GM18508 (cell line): ENCODE measurements at regions not wholly inside any gene's neighbourhood (a gene's known extent, or its start where the extent isn't known, plus 50 kb on each side); places are given as distances from the start of the nearest gene placed in this dataset.

Experiments used
- ATAC-seq: cut with Tn5 transposase; IDR thresholded peaks from one replicate; pipeline ENCODE4 v1.9.1; 2021; ENCODE audit warnings: moderate number of reproducible peaks; ENCODE audit not compliant: insufficient read depth, unreplicated experiment

DNA sequence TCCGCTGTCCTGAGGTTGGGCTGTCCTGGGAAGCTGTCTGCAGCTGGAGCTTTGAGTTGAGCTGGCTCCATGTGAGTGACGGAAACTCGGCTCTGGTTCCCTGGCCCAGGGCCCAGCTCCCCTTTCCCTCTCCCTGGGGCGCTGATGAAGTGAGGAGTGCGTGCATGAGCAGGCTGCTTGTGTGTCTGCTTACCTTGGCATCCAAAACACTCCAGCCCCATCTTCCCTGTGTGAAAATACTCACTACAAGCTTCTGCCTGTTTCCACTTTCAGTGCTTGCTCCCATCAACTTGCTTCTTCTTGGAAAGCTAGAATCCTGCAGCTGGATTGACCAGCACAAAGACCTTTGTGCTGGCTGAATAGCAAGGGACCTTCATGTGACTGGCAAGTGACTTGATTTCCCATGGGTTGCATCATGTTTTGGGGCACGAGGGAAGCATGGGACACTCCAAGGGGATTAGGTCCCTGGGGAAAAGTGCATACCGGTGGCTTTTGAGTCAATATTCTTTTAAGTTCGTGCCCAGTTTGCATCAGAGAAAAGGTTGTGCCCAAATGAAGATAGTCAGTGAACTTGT lies 198.1 kb downstream of the GADD45G start:
- ATAC-seq, result no peak

DNA sequence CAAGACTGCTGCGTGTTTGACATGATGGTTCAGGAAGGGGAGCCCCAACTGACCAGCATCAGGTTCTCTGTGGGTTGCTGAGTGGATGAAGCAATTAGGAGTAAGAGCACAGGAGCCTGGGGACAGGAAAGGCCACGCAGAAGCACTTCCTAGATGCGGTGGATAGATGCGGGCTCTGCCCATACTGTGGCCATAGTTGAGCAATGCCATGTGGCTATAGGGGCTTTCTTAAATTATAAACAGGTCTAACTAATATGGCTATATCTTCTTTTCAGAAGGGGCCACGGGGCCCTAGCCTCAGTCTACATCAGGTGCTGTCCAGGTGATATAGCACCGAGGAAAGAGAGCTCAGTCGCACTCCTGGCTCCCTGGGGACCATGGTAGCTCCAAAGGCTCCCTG lies 198.6 kb downstream of the GADD45G start:
- no peak for ATAC-seq

DNA sequence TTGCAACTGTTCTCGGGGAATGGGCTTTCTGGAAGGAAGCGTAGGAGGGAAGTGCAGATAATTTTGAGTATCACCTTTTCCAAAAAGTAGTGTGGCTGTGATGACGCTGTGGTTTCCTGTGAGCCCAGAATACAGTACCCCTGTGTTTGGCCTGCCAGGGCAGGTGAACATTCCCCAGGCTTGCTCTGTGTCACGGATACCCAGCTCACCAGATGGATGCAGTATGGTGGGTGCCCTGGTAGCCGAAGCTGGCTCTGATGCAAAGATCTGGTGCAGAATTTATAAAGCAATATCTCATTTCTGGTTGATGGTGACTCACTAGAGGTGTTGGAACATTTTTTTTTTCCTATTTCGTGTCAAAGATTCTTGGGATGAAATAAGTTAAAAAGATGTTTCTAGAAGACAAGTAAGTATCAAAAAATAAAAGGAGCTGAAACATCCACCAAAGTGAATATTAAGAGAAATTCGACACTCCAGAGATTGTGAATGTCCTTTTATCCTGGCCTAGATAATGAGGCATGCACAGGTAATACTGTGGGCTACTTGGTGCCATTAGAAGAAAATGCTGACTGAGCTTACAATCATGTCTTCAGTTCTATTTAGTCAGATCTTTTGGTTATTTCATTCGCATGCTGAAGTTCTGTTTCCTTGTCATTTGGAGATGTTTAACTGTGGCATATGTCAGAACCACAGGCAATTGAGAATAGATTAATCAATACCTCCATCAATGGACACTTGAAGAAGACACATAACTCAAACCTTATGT lies 200.1 kb downstream of the GADD45G start:
- ATAC-seq, result no peak

DNA sequence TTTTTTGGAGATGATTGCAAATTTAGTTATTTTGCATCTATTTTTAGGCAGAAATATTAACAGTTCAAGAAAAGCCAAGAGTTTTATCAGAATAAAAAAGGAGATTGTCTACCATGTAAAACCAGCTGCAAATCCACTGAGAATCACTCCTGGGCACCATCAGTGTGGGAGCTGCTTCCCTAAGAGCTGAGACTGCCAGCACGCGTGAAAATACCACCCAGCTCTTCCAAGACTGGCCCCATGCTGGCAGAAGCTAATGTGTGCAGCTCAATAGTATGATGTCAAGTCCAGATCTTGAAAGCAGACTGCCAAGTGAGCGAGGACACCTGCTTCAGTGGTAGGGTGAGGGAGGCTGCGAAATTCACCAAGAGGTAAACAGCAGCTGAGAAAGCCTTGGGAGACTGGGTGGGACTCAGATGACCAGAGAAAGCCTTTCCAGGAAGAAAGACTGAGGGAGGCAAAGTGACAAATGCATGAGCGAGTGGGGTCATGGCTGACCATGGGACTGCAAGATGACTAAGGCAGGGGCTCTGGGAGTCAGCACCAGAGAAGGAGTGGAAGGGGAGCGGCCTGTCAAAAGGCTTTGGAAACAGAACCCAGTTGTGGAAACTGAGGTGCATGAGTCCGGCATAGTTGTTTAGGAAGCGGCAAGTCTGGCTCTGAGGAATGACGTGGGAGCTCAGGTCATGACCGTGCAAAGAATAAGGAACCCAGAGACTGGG lies 200.9 kb downstream of the GADD45G start:
- no peak for ATAC-seq

DNA sequence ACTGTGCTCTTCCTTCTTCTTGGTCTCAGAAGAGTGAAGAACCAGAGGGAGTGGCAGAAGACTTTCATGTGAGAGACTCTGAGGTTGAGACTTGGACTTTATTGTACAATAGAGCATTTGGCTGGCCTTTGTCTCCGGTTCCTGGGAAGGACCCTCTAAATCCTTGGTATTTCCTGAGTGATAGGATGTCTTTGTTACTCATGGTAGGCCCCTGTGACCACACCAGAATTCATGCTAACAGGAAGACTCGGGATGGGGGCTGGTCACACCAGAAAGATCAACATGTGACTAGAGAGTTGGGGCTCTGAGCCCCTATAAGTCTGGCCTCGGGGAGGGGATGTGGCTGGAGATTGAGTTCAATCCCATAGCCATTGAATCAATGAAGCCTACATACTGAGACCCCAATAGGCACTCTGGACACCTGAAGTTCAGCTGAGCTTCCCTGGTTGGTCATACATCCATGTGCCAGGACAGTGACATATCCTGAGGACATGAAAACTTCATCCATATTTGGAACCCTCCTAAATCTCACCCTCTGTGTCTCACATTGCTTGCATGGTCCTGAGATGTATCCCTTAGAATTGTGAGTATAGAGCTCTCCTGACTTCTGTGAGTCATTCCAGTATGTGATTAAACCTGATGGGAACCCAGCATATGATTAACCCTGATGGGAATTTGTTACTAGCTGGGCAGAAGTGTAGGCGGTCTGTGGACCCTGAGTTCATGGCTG lies 201.7 kb downstream of the GADD45G start:
- ATAC-seq, result no peak

DNA sequence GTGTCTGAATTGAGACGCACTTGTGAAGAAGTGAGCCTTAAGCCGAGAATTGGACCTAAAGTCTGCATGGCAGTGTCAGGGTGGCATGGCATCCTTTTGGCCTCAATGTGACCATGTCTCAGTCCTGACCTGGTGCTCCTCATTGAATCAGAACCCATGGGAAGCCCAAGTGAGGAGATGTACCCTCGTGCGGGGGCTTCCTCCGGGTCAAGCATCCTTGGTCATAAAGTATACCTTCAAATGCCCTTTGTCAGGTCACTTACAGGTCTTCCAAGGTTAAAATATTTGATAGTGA lies 202.2 kb downstream of the GADD45G start:
- ATAC-seq, result no peak

DNA sequence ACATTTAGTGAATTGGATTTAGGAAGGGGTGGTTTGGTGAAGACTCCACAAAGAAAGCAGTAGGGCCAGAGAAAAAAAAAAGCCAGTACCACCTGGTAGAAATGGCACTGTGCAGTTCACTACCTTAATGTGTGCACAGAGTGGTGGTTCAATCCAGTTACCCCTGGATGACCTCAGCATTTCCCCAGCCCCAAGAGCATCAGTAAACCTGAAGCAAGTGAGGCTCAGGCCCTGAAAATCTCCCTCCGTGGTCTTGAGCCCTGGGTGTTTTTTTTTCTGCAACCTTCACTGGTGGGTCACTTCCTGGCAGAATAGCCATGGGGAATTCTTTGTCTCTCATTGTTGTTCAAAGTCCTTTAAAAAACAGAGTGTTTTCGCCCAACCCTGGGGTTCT lies 202.9 kb downstream of the GADD45G start:
- no peak for ATAC-seq

DNA sequence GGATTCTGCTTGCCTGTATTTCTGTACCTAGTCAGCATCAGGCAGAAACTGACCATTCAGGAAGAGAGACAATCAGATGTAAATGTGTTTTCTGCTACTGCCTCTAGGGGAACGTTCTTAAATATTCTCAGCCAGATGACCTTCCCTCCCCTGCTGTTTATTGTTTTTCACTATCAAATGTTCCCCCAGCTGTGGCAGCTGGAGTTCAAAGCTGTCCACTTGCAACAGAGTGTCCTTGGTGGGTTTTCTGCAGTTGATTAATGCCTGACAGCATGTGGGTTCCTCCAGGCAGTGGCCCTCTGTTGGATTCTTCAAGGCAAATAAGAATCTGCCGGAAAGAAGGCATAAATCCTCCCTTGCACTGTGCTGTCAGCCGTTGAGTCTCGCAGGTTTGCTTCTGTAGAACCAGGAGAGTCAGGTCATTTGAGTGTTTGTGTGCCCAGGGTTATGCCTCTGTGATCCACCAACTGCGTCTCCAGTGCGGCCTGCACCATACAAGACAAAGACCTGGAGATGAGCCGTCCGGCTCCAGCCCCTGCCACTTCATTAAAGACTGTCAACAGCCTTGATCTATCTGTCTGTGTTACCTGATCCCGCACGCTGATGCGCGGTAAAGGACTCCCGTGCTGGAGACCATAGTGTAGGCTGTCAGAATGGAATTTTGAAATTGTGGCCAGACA lies 203.4 kb downstream of the GADD45G start:
- no peak for ATAC-seq

DNA sequence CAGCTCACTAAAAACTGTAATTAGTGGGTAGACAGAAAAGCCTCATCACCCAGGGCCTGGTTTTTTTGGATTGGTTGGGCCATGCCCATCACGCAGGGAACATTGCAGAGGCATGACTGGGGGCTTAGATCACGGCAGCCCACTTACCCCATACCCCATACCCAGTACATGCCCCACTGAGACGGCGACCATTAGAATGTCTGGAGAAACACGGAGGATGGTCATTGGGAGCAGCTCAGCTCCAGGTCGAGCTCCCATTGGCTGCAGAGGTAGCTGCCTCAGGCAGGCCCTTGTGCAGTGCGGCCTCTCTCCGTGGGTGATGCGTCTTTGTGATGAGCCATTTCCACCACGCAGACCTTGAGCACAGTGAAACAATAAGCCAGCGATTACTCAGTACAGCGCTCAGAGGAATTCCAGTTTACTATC lies 204.0 kb downstream of the GADD45G start:
- ATAC-seq, result no peak

DNA sequence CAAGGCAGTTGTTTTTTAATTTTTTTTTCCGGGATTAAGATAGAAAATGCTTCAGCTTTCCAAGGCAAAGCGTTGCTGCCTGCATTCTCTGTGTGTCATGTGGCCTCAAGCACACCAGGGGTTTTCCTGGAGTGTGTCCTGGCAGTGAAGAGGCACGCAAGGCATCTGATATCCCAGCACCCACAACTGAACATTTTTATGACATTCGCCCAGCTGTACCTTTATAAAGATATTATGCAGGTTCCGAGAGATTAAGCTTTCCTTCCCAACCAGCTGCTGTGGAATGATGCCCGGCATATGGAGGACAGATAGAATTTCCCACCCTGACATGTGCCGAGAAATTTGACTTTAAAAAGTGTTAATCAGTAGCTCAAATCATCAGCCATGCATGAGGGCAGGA lies 205.6 kb downstream of the GADD45G start:
- no peak for ATAC-seq

DNA sequence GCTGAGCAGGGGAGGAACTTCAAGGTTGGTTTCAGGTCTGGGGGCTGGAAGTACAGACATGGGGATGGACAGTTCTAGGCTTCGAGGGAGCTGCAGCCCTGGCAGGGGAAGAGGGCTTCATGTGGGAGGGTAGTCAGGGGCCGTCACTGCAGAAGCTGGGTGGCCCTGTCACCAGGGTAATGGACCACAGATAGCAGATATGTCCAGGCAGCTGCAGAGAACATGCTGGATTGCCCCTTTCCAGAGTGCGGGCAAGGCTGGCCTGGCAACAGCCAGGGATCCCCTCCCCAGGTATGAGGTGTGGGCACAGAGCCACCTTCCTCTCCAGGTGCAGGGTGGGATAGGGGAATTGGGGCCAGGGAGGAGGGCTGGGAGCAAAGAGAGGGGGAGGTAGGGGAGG lies 206.5 kb downstream of the GADD45G start:
- no peak for ATAC-seq

DNA sequence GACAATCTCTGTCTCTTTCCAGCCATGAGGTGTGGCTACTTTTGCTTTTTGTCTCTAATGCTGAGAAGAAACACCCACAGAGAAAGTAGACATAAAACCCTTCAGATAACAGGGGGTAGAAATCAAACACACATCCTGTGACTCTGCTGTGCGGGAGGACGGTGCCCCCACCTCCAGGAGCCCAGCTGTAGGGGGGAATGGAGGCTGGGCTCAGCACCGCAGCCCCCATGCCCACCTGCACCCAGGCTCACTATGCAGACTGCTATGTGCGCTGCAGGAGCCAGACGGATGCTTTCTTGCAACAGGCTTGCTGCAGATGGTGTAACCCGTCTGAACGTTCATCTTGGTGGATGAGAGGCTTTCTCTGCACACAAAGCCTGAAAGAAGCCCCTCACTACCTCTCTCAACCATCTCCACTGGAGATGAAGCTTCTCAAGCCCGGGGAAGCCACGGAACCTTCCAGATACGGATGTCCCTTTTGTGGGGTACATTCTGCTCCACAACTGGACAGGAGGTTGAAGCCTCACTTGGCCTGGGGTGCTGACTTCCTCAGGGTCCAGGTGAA lies 207.2 kb downstream of the GADD45G start:
- ATAC-seq, result no peak

DNA sequence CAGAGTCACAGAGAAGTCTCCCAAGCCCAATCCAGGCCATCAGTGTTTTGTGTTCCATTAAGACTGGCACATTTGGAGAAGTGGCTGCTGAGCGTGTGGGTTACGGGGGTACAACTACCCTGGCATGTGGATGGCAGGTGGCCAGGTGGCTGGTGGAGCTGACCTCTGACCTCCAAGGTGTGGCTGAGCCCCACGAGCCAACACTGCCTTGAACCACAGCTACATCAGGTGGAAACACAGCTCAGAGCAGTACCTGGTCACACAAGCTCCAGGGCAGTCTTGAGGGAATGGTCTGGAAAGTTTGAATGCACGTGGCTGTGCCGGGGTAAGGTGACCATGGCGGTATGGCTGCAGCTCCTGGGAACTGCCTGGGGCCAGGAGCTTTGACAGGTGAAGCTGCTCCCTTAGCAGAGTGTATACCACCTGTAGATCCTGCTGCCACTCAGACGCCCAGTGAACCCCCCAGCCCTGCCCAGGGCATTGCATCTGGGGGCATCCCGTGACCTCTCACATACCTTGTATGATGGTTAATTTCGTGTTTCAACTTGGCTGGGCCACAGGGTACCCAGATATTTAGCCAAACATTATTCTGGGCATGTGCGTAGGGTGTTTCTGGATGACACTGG lies 207.9 kb downstream of the GADD45G start:
- ATAC-seq, result no peak

DNA sequence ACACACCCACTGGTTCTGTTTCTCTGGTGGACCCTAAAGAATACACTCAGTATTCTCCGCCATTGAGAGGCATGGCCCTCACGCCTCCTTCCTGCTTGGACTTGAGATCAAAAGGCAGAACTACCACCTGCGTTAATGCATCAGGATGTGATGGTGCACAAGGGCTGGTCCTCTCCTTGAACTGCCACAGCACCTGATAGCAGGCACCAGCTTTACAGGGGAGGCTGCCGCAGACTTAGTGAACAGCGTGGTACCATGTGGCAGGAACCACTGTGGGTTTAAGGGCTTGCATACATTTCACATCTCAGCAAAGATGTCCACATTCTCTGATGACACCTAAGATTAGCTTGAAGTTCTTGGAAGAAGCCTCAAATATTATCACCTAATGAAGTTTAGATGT lies 208.7 kb downstream of the GADD45G start:
- ATAC-seq, result no peak

DNA sequence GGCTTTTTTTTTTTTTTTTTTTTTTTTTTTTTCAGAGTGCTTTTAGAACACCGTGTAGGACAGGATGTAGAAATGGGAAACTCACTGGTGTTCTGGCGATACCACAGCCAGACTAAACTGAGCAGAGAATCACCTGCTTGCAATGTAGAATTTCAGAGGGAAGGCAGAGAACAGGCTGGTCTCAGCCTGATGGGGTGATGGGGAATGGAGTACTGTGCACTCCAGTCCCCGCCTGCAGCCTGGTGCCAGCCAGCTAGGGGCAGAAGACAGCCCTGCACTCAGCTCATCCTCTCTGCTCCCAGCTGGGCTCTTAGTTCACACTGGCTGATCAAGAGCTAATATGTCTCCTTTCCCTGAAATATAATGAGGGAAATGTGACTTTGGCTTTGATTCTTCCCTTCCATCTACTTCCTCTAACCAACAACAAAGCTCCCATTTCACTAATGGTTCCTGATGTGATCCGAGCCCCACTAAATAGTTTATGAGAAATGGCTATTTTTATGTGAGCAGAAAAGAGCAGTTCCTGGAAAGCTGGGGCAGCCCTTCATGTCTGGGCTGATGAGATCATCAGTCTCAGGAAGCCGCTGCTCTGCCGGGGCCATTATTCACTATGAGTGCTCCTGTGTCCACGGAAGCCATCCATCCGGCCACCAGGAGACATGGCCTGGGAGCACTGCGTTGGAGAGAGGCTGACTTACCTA lies 209.7 kb downstream of the GADD45G start:
- ATAC-seq, result no peak

DNA sequence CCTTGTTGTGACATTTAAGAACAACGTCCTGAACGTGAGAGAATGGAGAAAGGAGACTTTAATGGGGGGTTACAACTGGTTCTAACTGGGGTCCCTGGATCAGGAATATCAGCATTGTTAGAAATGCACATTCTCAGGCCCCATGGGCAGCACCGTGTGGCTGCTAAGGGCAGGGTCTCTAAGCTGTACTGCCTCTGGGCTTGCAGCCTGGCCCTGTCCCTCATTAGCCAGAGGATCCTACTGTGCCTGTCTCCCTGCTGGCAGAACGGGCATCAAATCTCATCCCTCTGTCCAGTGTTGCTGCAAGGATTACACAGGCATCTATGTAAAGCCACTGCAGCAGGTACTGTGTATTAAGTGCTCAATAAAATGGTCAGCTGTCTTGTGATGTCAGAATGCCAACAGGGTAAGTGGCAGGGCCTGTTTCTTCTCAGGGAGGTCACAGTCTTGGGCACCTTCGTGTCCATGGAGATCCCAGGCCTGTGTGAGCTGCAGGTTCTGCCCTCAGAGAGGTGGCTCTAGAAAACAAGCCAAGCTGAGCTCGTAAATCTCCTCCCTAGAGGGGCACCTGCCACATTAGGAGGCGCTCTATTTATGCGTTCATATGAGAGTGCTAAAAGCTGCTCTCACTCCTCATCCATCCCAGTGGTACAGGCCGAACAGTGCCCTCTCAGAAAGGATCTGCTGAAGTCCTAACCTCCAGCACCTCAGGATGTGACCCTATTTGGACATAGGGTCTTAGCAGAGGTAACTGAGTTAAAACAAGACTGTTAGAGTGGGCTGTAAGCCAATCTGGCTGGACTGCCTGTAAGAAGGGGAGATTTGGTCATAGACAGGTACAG lies 210.5 kb downstream of the GADD45G start:
- peak; percentile 21 for ATAC-seq

DNA sequence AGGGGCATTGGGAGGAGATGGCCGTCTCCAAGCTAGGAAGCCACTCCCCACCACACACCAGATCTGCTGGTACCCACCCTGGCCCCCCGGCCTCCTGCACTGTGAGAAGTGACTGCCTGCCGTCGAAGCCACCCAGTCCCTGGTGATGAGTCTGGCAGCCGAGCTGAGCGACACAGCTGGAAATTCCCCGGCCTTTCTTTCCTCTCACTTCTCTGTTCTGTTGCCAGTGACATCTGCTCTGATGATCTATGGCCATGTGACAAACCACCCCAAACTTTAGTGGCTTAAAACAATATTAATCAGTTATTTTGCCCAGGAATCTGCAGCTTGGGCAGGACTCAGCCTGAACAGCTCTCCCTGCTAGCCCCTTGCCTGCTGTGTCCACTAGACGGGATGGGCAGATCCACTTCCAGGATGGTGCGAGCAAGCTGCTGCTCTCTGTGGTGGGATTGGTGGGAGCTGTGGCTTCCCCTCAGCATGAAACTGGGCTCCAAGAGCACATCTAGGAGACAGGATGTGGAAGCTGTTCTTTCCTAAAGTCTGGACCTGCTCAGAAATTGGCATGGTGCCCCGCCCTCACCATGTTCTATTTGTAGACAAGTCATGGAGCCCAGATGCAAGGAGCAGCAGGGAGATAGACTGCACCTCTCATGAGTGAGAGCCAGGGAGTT lies 211.2 kb downstream of the GADD45G start:
- ATAC-seq, result peak; percentile 80
